ENCODE measurements at regions not wholly inside any gene's neighbourhood (a gene's known extent, or its start where the extent isn't known, plus 50 kb on each side); places are given as distances from the start of the nearest gene placed in this dataset.

GRCh38 chr18:41585512-41585911 is 369.5 kb upstream of the PIK3C3 start:
- no peak overlapping the region for H3K4me3 Mint-ChIP-seq
- no peak overlapping the region for H2AFZ ChIP-seq
- no peaks in the 10 kb centered on the region for H3K27me3 ChIP-seq (ENCODE audit: insufficient read depth)

More at GRCh38 chr18:41585512-41585911, 369.5 kb upstream of the PIK3C3 start:
- H3K36me3 Mint-ChIP-seq (ENCODE audit: low read depth) = no peaks in the 10 kb centered on the region
- H3K4me3 ChIP-seq = no peak overlapping the region
- no peak for DNase-seq (ENCODE audit: low spot score)
- 0 out of 2 replicates have a peak, but pooled peaks cover 5% of the 10 kb centered on the region for H3K79me2 ChIP-seq (replicated peaks; ENCODE audit: insufficient read depth)
- H3K4me1 ChIP-seq (ENCODE audit: insufficient read depth) = no peaks in the 10 kb centered on the region; the same call in 1 of the 2 replicates
- H3K27ac ChIP-seq (ENCODE audit: low read depth) = no peak overlapping the region
- H3K9me3 Mint-ChIP-seq = no peaks in the 10 kb centered on the region
- H3K27ac Mint-ChIP-seq = no peak overlapping the region
- H3K9me2 ChIP-seq (ENCODE audit: insufficient read depth) = peaks cover 14% of the 10 kb centered on the region
- TF ChIP-seq REST (IDR thresholded peaks at IDR 0.05; ENCODE audit: unreplicated experiment) = peak; percentile 61
- TF ChIP-seq CTCF (conservative IDR thresholded peaks at IDR 0.05; ENCODE audit: low read depth in 2 of 2) = no peak
- no peak for TF ChIP-seq ETS1 (IDR thresholded peaks at IDR 0.05)
- no peak for TF ChIP-seq ZNF114 (CRISPR knock-in tag; IDR thresholded peaks at IDR 0.05)
- no peak for TF ChIP-seq POLR2AphosphoS5 (IDR thresholded peaks at IDR 0.05; ENCODE audit: low read depth)
- H3F3A ChIP-seq (replicated peaks; ENCODE audit: low read depth) = no peaks in the 10 kb centered on the region
- no peak overlapping the region for H3K4me2 ChIP-seq
- H3K36me3 ChIP-seq (ENCODE audit: insufficient read depth) = no peaks in the 10 kb centered on the region
- no peaks in the 10 kb centered on the region for H4K20me1 ChIP-seq (replicated peaks; ENCODE audit: insufficient read depth)
- H3K27me3 Mint-ChIP-seq (ENCODE audit: insufficient read depth, low read depth, poor library complexity) = no peaks in the 10 kb centered on the region
- no peak for ATAC-seq
- peaks cover 11% of the 10 kb centered on the region for H3K4me1 Mint-ChIP-seq

All from GM23338 (cell line).